Kidney (tissue), 13 donors: ENCODE measurements at regions not wholly inside any gene's neighbourhood (a gene's known extent, or its start where the extent isn't known, plus 50 kb on each side); places are given as distances from the start of the nearest gene placed in this dataset.

Experiments used
- DNase-seq, 5 donors: peaks; one replicate each; pipeline ENCODE4 v3.0.0-alpha.2; 2013 to 2020
- FAIRE-seq: peaks from 2 replicates; lab custom pipeline; 2012; peaks lifted over from hg19 to GRCh38; lab: Jason Lieb, UNC
- H3K27ac ChIP-seq, 2 donors: one replicate each; pipeline ENCODE4 v1.7.0; 2013; ENCODE audit warnings: low read depth in 2 of 2, low read length in 2 of 2, inconsistent platforms in 1 of 2
- H3K27me3 ChIP-seq: one replicate; pipeline ENCODE4 v1.7.1; 2013; ENCODE audit warnings: low read length, inconsistent platforms; ENCODE audit not compliant: control insufficient read depth, insufficient read depth
- H3K36me3 ChIP-seq, 3 donors: one replicate each; pipeline versions ENCODE4 v1.7.0 to v1.7.1; 2013; ENCODE audit warnings: low read length in 3 of 3, control low read depth in 1 of 3, inconsistent platforms in 1 of 3; ENCODE audit not compliant: insufficient read depth in 3 of 3, control insufficient read depth in 2 of 3
- H3K4me1 ChIP-seq, 3 donors: one replicate each; pipeline versions ENCODE4 v1.7.0 to v1.7.1; 2013; ENCODE audit warnings: low read length in 3 of 3, inconsistent platforms in 1 of 3, low read depth in 1 of 3; ENCODE audit not compliant: control insufficient read depth in 2 of 3, insufficient read depth in 2 of 3
- H3K4me3 ChIP-seq, 3 donors: one replicate each; pipeline versions ENCODE4 v1.7.0 to v1.8.1; 2013; ENCODE audit warnings: low read length in 3 of 3, control low read depth in 1 of 3, inconsistent platforms in 1 of 3
- H3K9ac ChIP-seq, 3 donors: one replicate each; pipeline versions ENCODE4 v1.7.0 to v1.7.1; 2013; ENCODE audit warnings: low read length in 3 of 3, control low read depth in 1 of 3, inconsistent platforms in 1 of 3
- H3K9me3 ChIP-seq, 3 donors: one replicate each; pipeline versions ENCODE4 v1.7.0 to v1.7.1; 2013; ENCODE audit warnings: low read length in 3 of 3, control low read depth in 1 of 3, inconsistent platforms in 1 of 3; ENCODE audit not compliant: control insufficient read depth in 2 of 3, insufficient read depth in 1 of 3
- CTCF ChIP-seq: IDR thresholded peaks from 3 replicates; pipeline ENCODE4 v1.5.1; 2012; ENCODE audit warnings: mild to moderate bottlenecking, moderate library complexity, borderline replicate concordance; ENCODE audit not compliant: insufficient read depth; ENCODE audit errors: extremely low read depth
- intact Hi-C: fragments of 100-400 bp; cut with DNase I; formaldehyde crosslinking; loops from one replicate; pipeline ENCODE4 v1.11.1; 2022
- donor health status: control.
- donor health status: control.
- donor health status: control.
- donor health status: control.
- donor health status: control.
- donor health status: DM: yes; HTN: yes; CAD: no.
- donor health status: Normal renal cell carcinoma (clear cell type).

GRCh38 chr11:119476666-119477331 lies 53.8 kb upstream of the THY1 start:
- no peak overlapping the region for H3K27ac ChIP-seq
- DNase-seq: peak in 2 of 5 donors; percentile 17 to 49
- intact Hi-C loops: loop anchor here (10.0 kb wide), 1 partner anchor 638 kb away; no protein-coding TSS in a partner anchor
- no peaks in the 10 kb centered on the region for H3K27me3 ChIP-seq
- no peak overlapping the region for H3K4me3 ChIP-seq
- peaks cover 0 to 4% (median 0%) of the 10 kb centered on the region in 3 donors for H3K4me1 ChIP-seq
- H3K9ac ChIP-seq: no peak overlapping the region
- TF ChIP-seq CTCF: no peak
- FAIRE-seq: no peak
- no peaks in the 10 kb centered on the region for H3K36me3 ChIP-seq
- H3K9me3 ChIP-seq: no peaks in the 10 kb centered on the region

GRCh38 chr11:119476038-119476437 lies 53.1 kb upstream of the THY1 start:
- no peaks in the 10 kb centered on the region for H3K36me3 ChIP-seq
- no peaks in the 10 kb centered on the region for H3K9me3 ChIP-seq
- no peaks in the 10 kb centered on the region for H3K27me3 ChIP-seq
- H3K27ac ChIP-seq: no peak overlapping the region
- no peak for FAIRE-seq
- H3K4me3 ChIP-seq: no peak overlapping the region
- no peak overlapping the region for H3K9ac ChIP-seq
- peaks cover 0 to 4% (median 0%) of the 10 kb centered on the region in 3 donors for H3K4me1 ChIP-seq
- DNase-seq: no peak
- intact Hi-C loops: loop anchor here (10.0 kb wide), 1 partner anchor 639 kb away; no protein-coding TSS in a partner anchor
- TF ChIP-seq CTCF: no peak

- intact Hi-C loops: loop anchor here (10.0 kb wide), 1 partner anchor 640 kb away; no protein-coding TSS in a partner anchor
- H3K36me3 ChIP-seq: no peaks in the 10 kb centered on the region
- no peak for FAIRE-seq
- H3K27me3 ChIP-seq: no peaks in the 10 kb centered on the region
- H3K4me3 ChIP-seq: no peak overlapping the region
- peak; percentile 76 to 88 (median 83) for DNase-seq
- H3K9ac ChIP-seq: no peak overlapping the region
- H3K9me3 ChIP-seq: no peaks in the 10 kb centered on the region
- H3K4me1 ChIP-seq: peaks cover 0 to 4% (median 0%) of the 10 kb centered on the region in 3 donors
- no peak overlapping the region for H3K27ac ChIP-seq
- TF ChIP-seq CTCF: peak; percentile 86
Observed at GRCh38 chr11:119474682-119475596, 52.0 kb upstream of the THY1 start.
